GM10248 (cell line): ENCODE measurements at regions not wholly inside any gene's neighbourhood (a gene's known extent, or its start where the extent isn't known, plus 50 kb on each side); places are given as distances from the start of the nearest gene placed in this dataset.

ENCODE experiments used
- CTCF ChIA-PET: fragments of 300-600 bp; sonication (Branson Sonifier 250); formaldehyde crosslinking; extraction: SDS; loops from one replicate; lab custom pipeline; 2021; ENCODE audit warnings: antibody characterized with exemption; lab: Yijun Ruan, JAX
- POLR2A ChIA-PET: fragments of 350-650 bp; sonication (Branson Sonifier 250); formaldehyde crosslinking; extraction: SDS; loops from one replicate; lab custom pipeline; 2020; ENCODE audit warnings: antibody characterized with exemption; lab: Yijun Ruan, JAX
- DNase-seq: peaks from one replicate; pipeline ENCODE4 v3.0.0; 2012; ENCODE audit errors: extremely low spot score
- TF ChIP-seq, protein P1 (sequence below): IDR thresholded peaks from 2 replicates; pipeline ENCODE4 v1.5.1; 2012; ENCODE audit warnings: mild to moderate bottlenecking, low read depth; ENCODE audit errors: extremely low read depth, missing control alignments, control extremely low read depth

DNA sequence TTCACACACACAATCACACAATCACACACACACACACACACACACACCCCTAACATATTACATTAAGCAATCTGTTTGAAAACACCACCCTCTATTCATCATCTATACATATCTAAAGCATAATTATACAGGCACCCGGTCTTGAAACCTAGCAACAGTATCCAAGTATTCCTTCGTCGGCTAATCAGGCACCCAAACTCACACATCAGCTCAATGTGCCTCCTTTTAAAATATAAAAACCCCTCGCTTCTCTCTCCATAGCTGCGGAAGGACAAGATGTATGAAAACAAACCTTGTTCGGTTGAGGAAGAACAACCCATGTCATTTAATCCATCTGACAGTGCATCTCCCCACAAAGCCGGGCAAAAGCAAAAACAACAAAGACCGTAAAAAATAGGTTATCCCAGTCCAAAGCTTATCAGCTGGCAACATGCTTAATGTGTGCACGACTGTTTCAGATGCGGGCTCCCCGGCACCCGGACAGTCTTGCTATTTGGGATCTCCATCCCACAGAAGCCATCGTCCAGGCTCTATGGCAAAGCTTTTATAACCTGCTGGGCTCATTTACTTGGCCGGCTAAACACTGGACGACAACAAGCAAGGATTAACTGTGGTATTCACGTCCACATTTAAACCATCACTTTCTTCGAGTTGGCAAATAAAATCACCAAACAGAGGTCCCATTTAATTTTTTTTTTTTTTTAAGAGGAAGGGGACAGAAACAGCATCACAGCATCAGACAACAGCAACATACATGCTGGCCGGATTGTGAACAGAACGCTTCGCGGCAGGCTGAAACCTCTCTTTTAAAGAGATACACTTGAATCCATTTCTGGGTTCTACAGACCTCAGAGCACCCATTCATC is 365.5 kb downstream of the SHANK2 start:
- DNase-seq: no peak
- ChIA-PET POLR2A (no interaction called here), CTCF (no interaction called here)
- TF ChIP-seq, protein P1, sequence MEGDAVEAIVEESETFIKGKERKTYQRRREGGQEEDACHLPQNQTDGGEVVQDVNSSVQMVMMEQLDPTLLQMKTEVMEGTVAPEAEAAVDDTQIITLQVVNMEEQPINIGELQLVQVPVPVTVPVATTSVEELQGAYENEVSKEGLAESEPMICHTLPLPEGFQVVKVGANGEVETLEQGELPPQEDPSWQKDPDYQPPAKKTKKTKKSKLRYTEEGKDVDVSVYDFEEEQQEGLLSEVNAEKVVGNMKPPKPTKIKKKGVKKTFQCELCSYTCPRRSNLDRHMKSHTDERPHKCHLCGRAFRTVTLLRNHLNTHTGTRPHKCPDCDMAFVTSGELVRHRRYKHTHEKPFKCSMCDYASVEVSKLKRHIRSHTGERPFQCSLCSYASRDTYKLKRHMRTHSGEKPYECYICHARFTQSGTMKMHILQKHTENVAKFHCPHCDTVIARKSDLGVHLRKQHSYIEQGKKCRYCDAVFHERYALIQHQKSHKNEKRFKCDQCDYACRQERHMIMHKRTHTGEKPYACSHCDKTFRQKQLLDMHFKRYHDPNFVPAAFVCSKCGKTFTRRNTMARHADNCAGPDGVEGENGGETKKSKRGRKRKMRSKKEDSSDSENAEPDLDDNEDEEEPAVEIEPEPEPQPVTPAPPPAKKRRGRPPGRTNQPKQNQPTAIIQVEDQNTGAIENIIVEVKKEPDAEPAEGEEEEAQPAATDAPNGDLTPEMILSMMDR: no peak

DNA sequence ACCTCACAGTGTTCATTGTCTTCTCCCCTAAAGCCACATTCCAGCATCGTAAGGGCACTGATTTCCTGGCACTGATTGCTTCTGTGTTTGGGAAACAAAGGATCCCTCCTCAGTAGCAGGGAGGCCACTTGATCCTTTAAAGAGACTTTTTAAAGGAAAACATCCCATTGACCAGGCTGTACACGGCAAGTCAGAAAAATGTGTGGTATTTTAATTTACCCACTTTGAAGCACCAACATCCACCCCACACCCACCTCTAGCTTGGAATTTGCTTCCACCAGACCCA is 364.9 kb downstream of the SHANK2 start:
- TF ChIP-seq, protein P1: no peak
- POLR2A ChIA-PET: no interaction called here
- CTCF ChIA-PET: no interaction called here

DNA sequence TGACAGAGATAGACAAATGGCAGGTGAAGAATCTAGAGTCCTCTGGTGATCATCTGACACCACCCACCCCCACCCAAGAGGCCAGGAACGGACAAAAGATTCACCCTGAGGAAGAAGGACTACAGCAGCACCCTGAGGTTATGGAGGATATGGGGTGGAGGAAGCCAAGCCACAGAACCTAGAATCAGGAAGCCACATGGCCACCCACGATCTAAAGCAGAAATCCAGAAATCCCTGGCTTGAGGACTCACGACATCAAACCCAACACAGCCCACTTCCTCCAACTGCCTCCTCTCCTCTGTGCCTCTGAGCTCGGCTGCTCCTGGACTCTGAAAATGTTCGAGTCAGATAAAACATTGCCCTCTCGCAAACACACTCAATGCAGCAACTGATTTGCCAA is 364.3 kb downstream of the SHANK2 start:
- CTCF ChIA-PET: no interaction called here
- no peak for DNase-seq
- POLR2A ChIA-PET: no interaction called here
- TF ChIP-seq, protein P1: no peak

More for the DNA sequence above, 364.9 kb downstream of the SHANK2 start:
- DNase-seq: no peak

DNA sequence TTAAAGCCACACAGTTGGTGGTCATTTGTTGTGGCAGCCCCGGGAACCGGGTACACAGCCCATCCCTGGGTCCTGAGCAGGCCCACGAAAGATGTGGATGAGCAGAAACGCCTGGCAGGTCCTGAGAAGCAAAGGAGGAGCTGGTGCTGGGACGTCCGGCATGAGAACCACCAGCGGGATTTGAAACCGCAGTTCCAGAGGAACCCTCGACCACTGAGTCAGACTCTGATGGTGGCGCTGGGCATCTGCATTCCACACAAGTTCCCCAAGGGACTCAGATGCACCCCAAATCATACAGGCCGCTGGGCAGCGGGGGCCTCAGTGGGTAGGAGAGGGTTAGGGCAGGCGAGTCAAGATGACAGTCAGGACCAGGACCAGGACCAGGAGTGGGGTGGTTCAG is 363.0 kb downstream of the SHANK2 start:
- TF ChIP-seq, protein P1: no peak
- ChIA-PET POLR2A (no interaction called here), CTCF (no interaction called here)
- DNase-seq: no peak

DNA sequence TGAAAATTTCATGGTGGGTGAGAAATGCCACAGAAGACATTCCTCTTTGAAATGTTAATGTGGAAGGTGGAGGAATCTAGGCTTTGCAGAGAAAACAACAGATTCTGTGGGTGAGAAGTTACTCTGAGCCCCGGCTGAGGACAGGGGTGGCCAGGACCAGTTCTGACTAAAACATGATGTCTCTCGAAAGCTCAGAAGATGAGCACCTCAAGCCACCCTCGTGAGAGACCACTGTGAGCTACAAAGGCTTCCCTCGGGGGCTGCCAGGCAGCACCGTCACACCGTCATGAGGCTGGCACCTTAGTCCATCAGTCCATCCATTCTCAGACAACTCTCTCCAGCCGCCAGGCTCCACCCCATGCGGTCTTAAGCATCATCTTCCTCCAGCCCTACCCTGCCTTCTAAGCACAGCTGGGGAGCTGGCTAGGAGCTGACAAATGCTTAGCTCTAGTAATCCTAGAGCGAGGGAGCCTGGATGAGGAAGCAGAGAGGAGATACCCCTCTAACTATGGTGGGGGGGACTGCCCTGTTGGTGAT is 360.5 kb downstream of the SHANK2 start:
- no peak for DNase-seq
- ChIA-PET POLR2A (no interaction called here), CTCF (no interaction called here)
- TF ChIP-seq, protein P1: no peak

DNA sequence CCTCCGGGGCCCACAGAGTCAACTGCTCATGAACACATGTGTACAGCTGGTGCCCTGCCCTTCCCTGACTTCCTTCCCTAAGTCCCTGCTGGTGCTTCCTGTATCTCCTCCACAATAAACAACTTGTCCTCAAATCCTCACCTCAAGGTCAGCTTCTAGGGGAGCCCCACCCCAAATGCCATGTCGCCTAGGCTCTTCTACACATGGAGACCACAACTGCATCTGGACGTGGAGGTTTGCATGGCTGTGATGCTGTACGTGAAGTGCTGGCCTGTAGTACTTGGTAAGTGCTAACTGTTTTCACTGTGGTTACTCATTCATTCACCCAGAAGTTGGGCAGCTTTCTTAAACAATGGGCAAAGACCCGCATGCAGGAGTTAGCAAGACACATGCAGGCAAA is 359.5 kb downstream of the SHANK2 start:
- TF ChIP-seq, protein P1: no peak
- ChIA-PET POLR2A (no interaction called here), CTCF (no interaction called here)
- DNase-seq: no peak
